IMR-90 (cell line): ENCODE measurements at regions not wholly inside any gene's neighbourhood (a gene's known extent, or its start where the extent isn't known, plus 50 kb on each side); places are given as distances from the start of the nearest gene placed in this dataset.

Experiments
- ATAC-seq: fragments of 200-7000 bp; cut with Tn5 transposase; 2 replicates; pipeline ENCODE4 v1.9.1; 2020; ENCODE audit warnings: low read depth, mild to moderate bottlenecking, moderate library complexity
- BruUV-seq: library from RNA; stranded (reverse); fragments of 400-500 nt; replicated peaks from 2 replicates; lab custom pipeline; 2021; lab: Mats Ljungman, UMichigan
- CTCF ChIA-PET: fragments of 300-600 bp; formaldehyde crosslinking; extraction: SDS; loops from one replicate; lab custom pipeline; 2021; ENCODE audit warnings: antibody characterized with exemption; lab: Yijun Ruan, JAX
- POLR2A ChIA-PET: fragments of 300-600 bp; sonication (Branson Sonifier 250); formaldehyde crosslinking; loops from one replicate; lab custom pipeline; 2022; ENCODE audit warnings: antibody characterized with exemption; ENCODE audit not compliant: unreplicated experiment; lab: Charles Lee
- DNase-seq: peaks from one replicate; pipeline ENCODE4 v3.0.0; 2013
- H2AFZ ChIP-seq: replicated peaks from 2 replicates; pipeline ENCODE3; 2013; ENCODE audit warnings: low read length, mild to moderate bottlenecking; ENCODE audit not compliant: poor library complexity
- H2AK5ac ChIP-seq: 2 replicates; pipeline ENCODE4 v1.6.1; 2013; ENCODE audit warnings: low read depth, low read length, inconsistent platforms
- H2AK9ac ChIP-seq: replicated peaks from 2 replicates; pipeline ENCODE3; 2013; ENCODE audit warnings: mild to moderate bottlenecking, low read depth, low read length, moderate library complexity; ENCODE audit not compliant: poor library complexity
- H2BK120ac ChIP-seq: 2 replicates; pipeline ENCODE4 v1.6.1; 2013; ENCODE audit warnings: low read depth, low read length, inconsistent platforms
- H2BK15ac ChIP-seq: 3 replicates; pipeline ENCODE4 v1.6.1; 2013; ENCODE audit warnings: low read depth, low read length, inconsistent platforms
- H2BK20ac ChIP-seq: 2 replicates; pipeline ENCODE4 v1.6.1; 2013; ENCODE audit warnings: low read depth, mild to moderate bottlenecking, inconsistent platforms, low read length, moderate library complexity
- H2BK5ac ChIP-seq: 2 replicates; pipeline ENCODE4 v1.6.1; 2013; ENCODE audit warnings: mild to moderate bottlenecking, low read depth, low read length, inconsistent platforms; ENCODE audit not compliant: poor library complexity, severe bottlenecking
- H3K14ac ChIP-seq: replicated peaks from 2 replicates; pipeline ENCODE4 v1.6.1; 2013; ENCODE audit warnings: low read depth, low read length, inconsistent platforms
- H3K18ac ChIP-seq: 2 replicates; pipeline ENCODE4 v1.6.1; 2013; ENCODE audit warnings: low read depth, low read length, control low read depth
- H3K23ac ChIP-seq: 2 replicates; pipeline ENCODE4 v1.6.1; 2013; ENCODE audit warnings: low read depth, low read length, inconsistent platforms
- H3K27ac ChIP-seq: 2 replicates; pipeline ENCODE4 v1.5.1; 2013; ENCODE audit warnings: mild to moderate bottlenecking, control low read depth, low read length; ENCODE audit not compliant: insufficient read depth
- H3K27me3 ChIP-seq: 2 replicates; pipeline ENCODE4 v1.6.1; 2013; ENCODE audit warnings: low read length; ENCODE audit not compliant: control insufficient read depth, insufficient read depth
- H3K36me3 ChIP-seq: 2 replicates; pipeline ENCODE4 v1.6.1; 2013; ENCODE audit warnings: low read length, mixed read lengths; ENCODE audit not compliant: control insufficient read depth, insufficient read depth
- H3K4ac ChIP-seq: 2 replicates; pipeline ENCODE4 v1.6.1; 2013; ENCODE audit warnings: low read depth, low read length, inconsistent platforms
- H3K4me1 ChIP-seq: 2 replicates; pipeline ENCODE4 v1.6.1; 2013; ENCODE audit warnings: low read length, mixed read lengths; ENCODE audit not compliant: control insufficient read depth, insufficient read depth
- H3K4me2 ChIP-seq: 2 replicates; pipeline ENCODE4 v1.6.1; 2013; ENCODE audit warnings: low read depth, mild to moderate bottlenecking, control low read depth, low read length, moderate library complexity
- H3K4me3 ChIP-seq: 2 replicates; pipeline ENCODE4 v1.5.1; 2013; ENCODE audit warnings: low read depth, mild to moderate bottlenecking, control low read depth, low read length, moderate library complexity; ENCODE audit not compliant: insufficient read depth
- H3K56ac ChIP-seq: 2 replicates; pipeline ENCODE4 v1.6.1; 2013; ENCODE audit warnings: low read length, inconsistent platforms; ENCODE audit not compliant: insufficient read depth; ENCODE audit errors: extremely low read depth
- H3K79me1 ChIP-seq, 2 experiments: 2 replicates each; pipeline ENCODE4 v1.6.1; 2013; ENCODE audit warnings: low read length in 2 of 2, inconsistent platforms in 1 of 2, low read depth in 1 of 2
- H3K9ac ChIP-seq: 2 replicates; pipeline ENCODE4 v1.6.1; 2013; ENCODE audit warnings: low read depth, low read length, control low read depth
- H3K9me1 ChIP-seq: 2 replicates; pipeline ENCODE4 v1.6.1; 2013; ENCODE audit warnings: low read length, inconsistent platforms; ENCODE audit not compliant: insufficient read depth
- H3K9me3 ChIP-seq: 2 replicates; pipeline ENCODE4 v1.6.1; 2013; ENCODE audit warnings: low read length; ENCODE audit not compliant: control insufficient read depth, insufficient read depth
- H4K20me1 ChIP-seq: 2 replicates; pipeline ENCODE4 v1.6.1; 2013; ENCODE audit warnings: low read length, inconsistent platforms; ENCODE audit not compliant: insufficient read depth
- H4K5ac ChIP-seq: 2 replicates; pipeline ENCODE4 v1.6.1; 2013; ENCODE audit warnings: mild to moderate bottlenecking, low read depth, low read length, control low read depth
- H4K8ac ChIP-seq, 2 experiments: 2 replicates each; pipeline ENCODE4 v1.6.1; 2013; ENCODE audit warnings: low read depth in 2 of 2, low read length in 2 of 2, control low read depth in 1 of 2, inconsistent platforms in 1 of 2
- H4K91ac ChIP-seq: 2 replicates; pipeline ENCODE4 v1.6.1; 2013; ENCODE audit warnings: low read depth, low read length, inconsistent platforms; ENCODE audit not compliant: insufficient read depth
- NFE2L2 ChIP-seq: fragments of 150-350 bp; IDR thresholded peaks from 2 replicates; pipeline ENCODE4 v1.6.1; 2016; ENCODE audit warnings: low read depth, mild to moderate bottlenecking, low read length
- WGBS, 2 experiments: methylation state at CpG; one replicate each; pipeline versions ENCODE4 v1.1.5 to v1.1.7; 2013; ENCODE audit warnings: missing lambda C conversion rate in 2 of 2; ENCODE audit not compliant: insufficient read length in 1 of 2; ENCODE audit errors: extremely low coverage in 2 of 2; 5-methylcytosine and 5-hydroxymethylcytosine counted together
- dilution Hi-C: fragments of 300-500 bp; cut with HindIII; formaldehyde crosslinking; loops from one replicate; pipeline ENCODE4 v1.14.3; 2018; ENCODE audit warnings: low sequenced_read_pairs; ENCODE audit not compliant: unreplicated experiment
- in situ Hi-C: fragments of 300-500 bp; cut with MboI; formaldehyde crosslinking; loops from 3 replicates; pipeline ENCODE4 v1.14.3; 2019; ENCODE audit warnings: low sequenced_read_pairs, inconsistent platforms, mixed read lengths
- intact Hi-C: fragments of 100-400 bp; cut with micrococcal nuclease; formaldehyde crosslinking; loops from 2 replicates; pipeline ENCODE4 v1.10.0; 2022

GRCh38 chr4:32163125-32163524, 1443.0 kb downstream of the PCDH7 start:
- no CpG with 5 or more reads among the region's 3 CpGs for WGBS, 2 experiments

More at GRCh38 chr4:32163125-32163524, 1443.0 kb downstream of the PCDH7 start:
- Histone ChIP-seq H3K18ac (no peak overlapping the region), H3K4me2 (no peak overlapping the region), H2BK5ac (no peak overlapping the region), H2AK5ac (no peak overlapping the region), H3K9ac (no peak overlapping the region), H3K9me1 (no peaks in the 10 kb centered on the region), H3K79me1 (no peaks in the 10 kb centered on the region), H3K9me3 (no peaks in the 10 kb centered on the region), H3K36me3 (no peaks in the 10 kb centered on the region), H2BK120ac (no peak overlapping the region), H4K20me1 (no peaks in the 10 kb centered on the region), H4K8ac (no peak overlapping the region), H3K56ac (no peak overlapping the region), H4K91ac (no peak overlapping the region), H3K4me1 (no peaks in the 10 kb centered on the region), H2AFZ (no peak overlapping the region), H3K23ac (no peak overlapping the region), H3K27ac (no peak overlapping the region), H2AK9ac (no peak overlapping the region), H3K4ac (no peak overlapping the region), H3K27me3 (no peaks in the 10 kb centered on the region), H3K4me3 (no peak overlapping the region), H2BK15ac (no peak overlapping the region), H3K14ac (no peak overlapping the region), H2BK20ac (no peak overlapping the region), H4K5ac (no peak overlapping the region)
- BruUV-seq, result no TSS peak
- ATAC-seq (no peak), DNase-seq (no peak)
- TF ChIP-seq NFE2L2, result no peak
- dilution Hi-C loops, result no loop called here
- ChIA-PET CTCF (no interaction called here), POLR2A (no interaction called here)
- intact Hi-C loops, result no loop called here
- in situ Hi-C loops, result no loop called here
